H1 (cell line): ENCODE measurements at regions not wholly inside any gene's neighbourhood (a gene's known extent, or its start where the extent isn't known, plus 50 kb on each side); places are given as distances from the start of the nearest gene placed in this dataset.

Experiments used
- CTCF ChIA-PET: fragments of 300-600 bp; sonication (Branson Sonifier 250); formaldehyde crosslinking; loops from one replicate; lab custom pipeline; 2021; ENCODE audit not compliant: partially characterized antibody; lab: Charles Lee
- POLR2A ChIA-PET: fragments of 300-600 bp; sonication (Branson Sonifier 250); formaldehyde crosslinking; loops from one replicate; lab custom pipeline; 2021; ENCODE audit warnings: inconsistent platforms; ENCODE audit not compliant: partially characterized antibody; lab: Charles Lee
- DNase-seq, 2 experiments: peaks; one replicate each; pipeline versions ENCODE4 v3.0.0 to v3.0.0-alpha.2; 2010 to 2022; ENCODE audit warnings: low spot score in 2 of 2, low read depth in 1 of 2, mixed read lengths in 1 of 2
- FAIRE-seq: peaks from 2 replicates; lab custom pipeline; 2011; peaks lifted over from hg19 to GRCh38; lab: Jason Lieb, UNC
- H2AFZ ChIP-seq: 2 replicates; pipeline ENCODE4 v1.8.1; 2012; ENCODE audit warnings: low read length, inconsistent platforms
- H2AK5ac ChIP-seq: 2 replicates; pipeline ENCODE4 v1.6.1; 2013; ENCODE audit warnings: low read depth, low read length
- H2BK120ac ChIP-seq: replicated peaks from 2 replicates; pipeline ENCODE3; 2013; ENCODE audit warnings: low read depth, low read length, inconsistent platforms
- H2BK12ac ChIP-seq: 2 replicates; pipeline ENCODE4 v1.6.1; 2013; ENCODE audit warnings: low read depth, low read length
- H2BK15ac ChIP-seq: 2 replicates; pipeline ENCODE4 v1.6.1; 2013; ENCODE audit warnings: low read length
- H2BK20ac ChIP-seq: 2 replicates; pipeline ENCODE4 v1.6.1; 2013; ENCODE audit warnings: low read length
- H2BK5ac ChIP-seq: 2 replicates; pipeline ENCODE4 v1.6.1; 2013; ENCODE audit warnings: low read depth, low read length
- H3K14ac ChIP-seq: 2 replicates; pipeline ENCODE4 v1.6.1; 2013; ENCODE audit warnings: inconsistent platforms; ENCODE audit not compliant: insufficient read length
- H3K18ac ChIP-seq: 2 replicates; pipeline ENCODE4 v1.6.1; 2013; ENCODE audit warnings: low read length; ENCODE audit errors: extremely low read depth
- H3K23ac ChIP-seq: 2 replicates; pipeline ENCODE4 v1.6.1; 2013; ENCODE audit warnings: inconsistent platforms; ENCODE audit not compliant: insufficient read length
- H3K23me2 ChIP-seq: 2 replicates; pipeline ENCODE4 v1.6.1; 2013; ENCODE audit warnings: low read depth, low read length
- H3K27ac ChIP-seq: 2 replicates; pipeline ENCODE4 v1.6.1; 2011; ENCODE audit warnings: low read depth, low read length, inconsistent platforms
- H3K27me3 ChIP-seq, 4 experiments: replicated peaks in 1 of 4; 1 replicate in 1 of 4; 2 replicates in 3 of 4; pipeline versions ENCODE4 v1.6.1 to v1.8.1; 2011 to 2013; ENCODE audit warnings: low read length in 3 of 4, mild to moderate bottlenecking in 3 of 4, inconsistent platforms in 2 of 4, mixed read lengths in 2 of 4, moderate library complexity in 1 of 4; ENCODE audit not compliant: control insufficient read depth in 3 of 4, insufficient read depth in 3 of 4; ENCODE audit errors: extremely low read depth in 1 of 4
- H3K36me3 ChIP-seq, 4 experiments: 2 replicates each; pipeline versions ENCODE4 v1.6.1 to v1.8.1; 2011 to 2013; ENCODE audit warnings: mild to moderate bottlenecking in 4 of 4, low read length in 3 of 4, moderate library complexity in 2 of 4, control low read depth in 1 of 4, inconsistent platforms in 1 of 4; ENCODE audit not compliant: insufficient read depth in 4 of 4, control insufficient read depth in 2 of 4
- H3K4ac ChIP-seq: replicated peaks from 2 replicates; pipeline ENCODE3; 2013; ENCODE audit warnings: low read length, low read depth, mixed read lengths, inconsistent platforms; ENCODE audit not compliant: insufficient read length
- H3K4me1 ChIP-seq, 4 experiments: replicated peaks in 1 of 4; 1 replicate in 1 of 4; 2 replicates in 3 of 4; pipeline versions ENCODE4 v1.6.1 to v1.8.1; 2011 to 2013; ENCODE audit warnings: low read length in 3 of 4, inconsistent platforms in 2 of 4, mixed read lengths in 1 of 4; ENCODE audit not compliant: insufficient read depth in 4 of 4, control insufficient read depth in 3 of 4
- H3K4me2 ChIP-seq, 2 experiments: 2 replicates each; pipeline versions ENCODE4 v1.6.1 to v1.8.1; 2011 to 2013; ENCODE audit warnings: low read depth in 2 of 2, low read length in 2 of 2, control low read depth in 1 of 2, inconsistent platforms in 1 of 2, mild to moderate bottlenecking in 1 of 2; ENCODE audit not compliant: insufficient read depth in 1 of 2
- H3K4me3 ChIP-seq, 4 experiments: fragments of 200-600, 300-600 bp in 1 of 4; sonication (generic), shearing (Covaris generic), sonication (Bioruptor Twin) in 1 of 4; 2 replicates each; pipeline versions ENCODE4 v1.5.1 to v1.8.1; 2011 to 2016; ENCODE audit warnings: low read length in 4 of 4, low read depth in 3 of 4, control low read depth in 2 of 4, inconsistent platforms in 2 of 4, mild to moderate bottlenecking in 2 of 4, mixed read lengths in 1 of 4, moderate library complexity in 1 of 4; ENCODE audit not compliant: insufficient read depth in 2 of 4; ENCODE audit errors: extremely low read depth in 1 of 4
- H3K56ac ChIP-seq: replicated peaks from 2 replicates; pipeline ENCODE3; 2013; ENCODE audit warnings: low read depth, mild to moderate bottlenecking, mixed read lengths, low read length, inconsistent platforms; ENCODE audit not compliant: insufficient read length
- H3K79me1 ChIP-seq: 2 replicates; pipeline ENCODE4 v1.6.1; 2013; ENCODE audit warnings: low read depth, low read length, control low read depth
- H3K79me2 ChIP-seq, 2 experiments: 2 replicates each; pipeline versions ENCODE4 v1.6.1 to v1.8.1; 2012 to 2013; ENCODE audit warnings: low read length in 2 of 2, mild to moderate bottlenecking in 2 of 2, inconsistent platforms in 1 of 2; ENCODE audit not compliant: insufficient read depth in 2 of 2, control insufficient read depth in 1 of 2
- H3K9ac ChIP-seq, 4 experiments: replicated peaks in 1 of 4; 1 replicate in 1 of 4; 2 replicates in 3 of 4; pipeline versions ENCODE4 v1.6.1 to v1.8.1; 2011 to 2013; ENCODE audit warnings: low read depth in 3 of 4, low read length in 3 of 4, control low read depth in 2 of 4, mild to moderate bottlenecking in 2 of 4, moderate library complexity in 2 of 4, inconsistent platforms in 1 of 4; ENCODE audit errors: extremely low read depth in 1 of 4
- H3K9me3 ChIP-seq, 2 experiments: 2 replicates each; pipeline versions ENCODE4 v1.6.1 to v1.8.1; 2012 to 2013; ENCODE audit warnings: mild to moderate bottlenecking in 2 of 2, moderate library complexity in 2 of 2, control low read depth in 1 of 2, inconsistent platforms in 1 of 2, low read depth in 1 of 2, low read length in 1 of 2, mixed read lengths in 1 of 2; ENCODE audit not compliant: insufficient read depth in 2 of 2
- H4K20me1 ChIP-seq, 2 experiments: replicated peaks in 1 of 2; 2 replicates each; pipeline versions ENCODE3 to v1.8.1; 2011 to 2013; ENCODE audit warnings: inconsistent platforms in 2 of 2, low read length in 2 of 2, mild to moderate bottlenecking in 1 of 2; ENCODE audit not compliant: insufficient read depth in 2 of 2, control insufficient read depth in 1 of 2
- H4K5ac ChIP-seq: 2 replicates; pipeline ENCODE4 v1.6.1; 2013; ENCODE audit warnings: low read length, low read depth, mixed read lengths, inconsistent platforms; ENCODE audit not compliant: insufficient read length
- H4K8ac ChIP-seq: 2 replicates; pipeline ENCODE4 v1.8.0; 2013; ENCODE audit warnings: mild to moderate bottlenecking, moderate library complexity, low read length, inconsistent platforms; ENCODE audit not compliant: insufficient read depth; ENCODE audit errors: extremely low read depth
- H4K91ac ChIP-seq: replicated peaks from 2 replicates; pipeline ENCODE3; 2013; ENCODE audit warnings: low read length, mixed read lengths, inconsistent platforms; ENCODE audit not compliant: insufficient read length
- CBX8 ChIP-seq: fragments of 300-800, 300-1000 bp; sonication (generic); IDR thresholded peaks from 2 replicates; pipeline ENCODE4 v1.7.1; 2016; ENCODE audit warnings: low read depth, low read length, borderline replicate concordance
- CHD1 ChIP-seq: IDR thresholded peaks from 2 replicates; pipeline ENCODE4 v1.6.1; 2012; ENCODE audit warnings: low read depth, low read length, improper control_type of control experiment
- CTBP2 ChIP-seq: IDR thresholded peaks from 2 replicates; pipeline ENCODE4 v1.7.0; 2011; ENCODE audit warnings: borderline replicate concordance, mild to moderate bottlenecking, moderate library complexity, mixed read lengths, low read length; ENCODE audit not compliant: insufficient read depth, insufficient read length
- GABPA ChIP-seq: IDR thresholded peaks from 2 replicates; pipeline ENCODE4 v1.6.1; 2011; ENCODE audit warnings: mild to moderate bottlenecking, low read length, moderate library complexity, borderline replicate concordance; ENCODE audit not compliant: insufficient read depth
- GTF2F1 ChIP-seq: IDR thresholded peaks from 2 replicates; pipeline ENCODE4 v1.6.1; 2012; ENCODE audit warnings: low read depth, low read length, improper control_type of control experiment, borderline replicate concordance
- HDAC2 ChIP-seq, 2 experiments: fragments of 300-600 bp in 1 of 2; sonication (generic) in 1 of 2; IDR thresholded peaks; 2 replicates each; pipeline ENCODE4 v1.6.1; 2011 to 2012; ENCODE audit warnings: low read depth in 2 of 2, low read length in 2 of 2, mild to moderate bottlenecking in 2 of 2, moderate library complexity in 2 of 2, borderline replicate concordance in 1 of 2, inconsistent platforms in 1 of 2
- HDAC6 ChIP-seq: IDR thresholded peaks from one replicate; pipeline ENCODE4 v1.7.1; 2012; ENCODE audit warnings: low read depth, mild to moderate bottlenecking, inconsistent platforms, low read length, moderate library complexity
- JUN ChIP-seq: IDR thresholded peaks from 2 replicates; pipeline ENCODE4 v1.6.1; 2011; ENCODE audit warnings: low read depth, mild to moderate bottlenecking, improper control_type of control experiment, low read length
- KDM5A ChIP-seq: fragments of 200-600 bp; IDR thresholded peaks from 2 replicates; pipeline ENCODE4 v1.7.1; 2012; ENCODE audit warnings: mild to moderate bottlenecking, low read length, inconsistent platforms, mixed read lengths
- RAD21 ChIP-seq, 2 experiments: IDR thresholded peaks in 1 of 2; conservative IDR thresholded peaks in 1 of 2; 2 replicates each; pipeline ENCODE4 v1.6.1; 2011; ENCODE audit warnings: low read depth in 2 of 2, low read length in 2 of 2, improper control_type of control experiment in 1 of 2, inconsistent platforms in 1 of 2, mild to moderate bottlenecking in 1 of 2, moderate library complexity in 1 of 2
- SP4 ChIP-seq: IDR thresholded peaks from 2 replicates; pipeline ENCODE4 v1.6.1; 2012; ENCODE audit warnings: low read length, inconsistent platforms
- SRF ChIP-seq: IDR thresholded peaks from 2 replicates; pipeline ENCODE4 v1.6.1; 2011; ENCODE audit warnings: mild to moderate bottlenecking, low read depth, low read length, moderate library complexity
- TAF1 ChIP-seq: IDR thresholded peaks from 2 replicates; pipeline ENCODE4 v1.6.1; 2011; ENCODE audit warnings: mild to moderate bottlenecking, low read depth, low read length
- TAF7 ChIP-seq: optimal IDR thresholded peaks from 2 replicates; pipeline ENCODE3; 2011; ENCODE audit warnings: low read depth, mild to moderate bottlenecking, inconsistent platforms, low read length, moderate library complexity, borderline replicate concordance
- YY1 ChIP-seq: IDR thresholded peaks from 2 replicates; pipeline ENCODE4 v1.6.1; 2011; ENCODE audit warnings: low read depth, mild to moderate bottlenecking, low read length
- WGBS, 2 experiments: shearing (Covaris generic) in 1 of 2; methylation state at CpG; one replicate each; pipeline versions ENCODE4 v1.1.6 to v1.1.7; 2013 to 2015; ENCODE audit warnings: low lambda C conversion rate in 2 of 2, mixed read lengths in 2 of 2, inconsistent platforms in 1 of 2, low coverage in 1 of 2, missing lambda C conversion rate in 1 of 2; ENCODE audit not compliant: insufficient replicate concordance in 2 of 2, insufficient coverage in 1 of 2, insufficient read length in 1 of 2; ENCODE audit errors: extremely low coverage in 1 of 2, missing lambda C conversion rate in 1 of 2; 5-methylcytosine and 5-hydroxymethylcytosine counted together

- 92% methylated on average over 1 of the region's 1 CpG; no CpG with 5 or more reads in 1 of the 2 experiments for whole genome bisulfite sequencing, 2 experiments
- POLR2A ChIA-PET: no interaction called here
- H3K4me1 ChIP-seq: no peaks in the 10 kb centered on the region
- no peak for DNase-seq
- H2BK20ac ChIP-seq: no peak overlapping the region
- H3K23me2 ChIP-seq: no peaks in the 10 kb centered on the region
- no peak overlapping the region for H4K91ac ChIP-seq
- no peak for FAIRE-seq
- no peak overlapping the region for H2BK15ac ChIP-seq
- no peaks in the 10 kb centered on the region for H4K20me1 ChIP-seq
- H3K79me2 ChIP-seq: no peaks in the 10 kb centered on the region
- H2BK12ac ChIP-seq: no peak overlapping the region
- no peak overlapping the region for H3K18ac ChIP-seq
- no peaks in the 10 kb centered on the region for H3K27me3 ChIP-seq
- H3K9ac ChIP-seq: no peak overlapping the region
- H3K23ac ChIP-seq: no peak overlapping the region
- H3K14ac ChIP-seq: no peak overlapping the region
- no peak overlapping the region for H3K4me3 ChIP-seq
- 0 out of 2 replicates have a peak overlapping the region, but pooled peaks have one; percentile 74 for H2AFZ ChIP-seq
- H3K79me1 ChIP-seq: no peaks in the 10 kb centered on the region
- no peak overlapping the region for H2BK5ac ChIP-seq
- no peak overlapping the region for H4K5ac ChIP-seq
- no peak for TF ChIP-seq CHD1
- TF ChIP-seq TAF1: no peak
- no peak for TF ChIP-seq CBX8
- TF ChIP-seq TAF7: no peak
- no peak for TF ChIP-seq KDM5A
- TF ChIP-seq SRF: no peak
- no peak for TF ChIP-seq YY1
- no peak for TF ChIP-seq GABPA
- no peak for TF ChIP-seq HDAC6
- TF ChIP-seq CTBP2: no peak
- no peak for TF ChIP-seq GTF2F1
- TF ChIP-seq HDAC2 (IDR thresholded peaks at IDR 0.05; ENCODE audit: borderline replicate concordance in 1 of 2, low read depth in 2 of 2, low read length in 2 of 2): no peak
- TF ChIP-seq JUN: no peak
- TF ChIP-seq RAD21 (IDR thresholded peaks at IDR 0.05 in 1 of 2, conservative IDR thresholded peaks at IDR 0.05 in 1 of 2; ENCODE audit: low read depth in 2 of 2, low read length in 2 of 2): no peak
- no peak for TF ChIP-seq SP4
- TF ChIP-seq, all 59 proteins: peak for 0
- Histone ChIP-seq H3K36me3 (no peaks in the 10 kb centered on the region), H2BK120ac (no peak overlapping the region), H2AK5ac (no peak overlapping the region), H3K27ac (no peak overlapping the region), H4K8ac (no peak overlapping the region), H3K4ac (no peak overlapping the region), H3K4me2 (no peak overlapping the region), H3K9me3 (no peaks in the 10 kb centered on the region), H3K56ac (no peak overlapping the region)
- CTCF ChIA-PET: interaction anchor here (0.6 kb wide), 1 partner anchor 1586 kb away, joined by 3 read pairs; no protein-coding TSS in a partner anchor
Measured at GRCh38 chr13:65733110-65733509, 1497.0 kb downstream of the PCDH9 start.
